HEK293 (cell line): ENCODE measurements at regions not wholly inside any gene's neighbourhood (a gene's known extent, or its start where the extent isn't known, plus 50 kb on each side); places are given as distances from the start of the nearest gene placed in this dataset.

Experiments used
- CTCF ChIA-PET: fragments of 350-600 bp; formaldehyde crosslinking; extraction: SDS; loops from one replicate; lab custom pipeline; 2021; ENCODE audit warnings: antibody characterized with exemption; lab: Yijun Ruan, JAX
- POLR2A ChIA-PET: fragments of 300-600 bp; formaldehyde crosslinking; extraction: SDS; loops from one replicate; lab custom pipeline; 2020; ENCODE audit warnings: antibody characterized with exemption, inconsistent platforms; lab: Yijun Ruan, JAX
- H3K27ac ChIP-seq: fragments of 200-500 bp; sonication (Bioruptor generic); 2 replicates; pipeline ENCODE4 v1.5.1; 2014; ENCODE audit warnings: low read depth, low read length, control low read depth, inconsistent platforms; ENCODE audit errors: extremely low read depth
- H3K36me3 ChIP-seq, 2 experiments: fragments of 200-500 bp in 1 of 2; sonication (Bioruptor generic) in 1 of 2; 1 replicate in 1 of 2; 2 replicates in 1 of 2; pipeline ENCODE4 v1.5.1; 2014 to 2017; ENCODE audit warnings: inconsistent platforms in 2 of 2, low read length in 2 of 2; ENCODE audit not compliant: control insufficient read depth in 2 of 2, insufficient read depth in 1 of 2
- H3K4me1 ChIP-seq: fragments of 200-500 bp; sonication (Bioruptor generic); 2 replicates; pipeline ENCODE4 v1.5.1; 2014; ENCODE audit warnings: mild to moderate bottlenecking, low read length, inconsistent platforms; ENCODE audit not compliant: control insufficient read depth, insufficient read depth
- H3K4me3 ChIP-seq: 2 replicates; pipeline ENCODE4 v1.5.1; 2011; ENCODE audit warnings: low read depth, mild to moderate bottlenecking, control low read depth, low read length, moderate library complexity
- H3K9me3 ChIP-seq: fragments of 200-500 bp; sonication (Bioruptor generic); 2 replicates; pipeline ENCODE4 v1.5.1; 2014; ENCODE audit warnings: low read depth, low read length, inconsistent platforms; ENCODE audit not compliant: control insufficient read depth, insufficient read depth
- ATF2 ChIP-seq: fragments of 450-650 bp; formaldehyde crosslinking; IDR thresholded peaks from 2 replicates; pipeline ENCODE4 v1.5.1; 2016; ENCODE audit warnings: missing biosample characterization, missing genetic modification characterization, low read depth
- BCL6B ChIP-seq: fragments of 450-650 bp; formaldehyde crosslinking; IDR thresholded peaks from 2 replicates; pipeline ENCODE4 v1.5.1; 2017; ENCODE audit warnings: missing biosample characterization, missing genetic modification characterization
- HOXD13 ChIP-seq: sonication (generic); formaldehyde crosslinking; IDR thresholded peaks from 2 replicates; pipeline ENCODE4 v1.8.0; 2022; ENCODE audit warnings: missing genetic modification reagents, borderline replicate concordance
- PATZ1 ChIP-seq: fragments of 450-650 bp; formaldehyde crosslinking; IDR thresholded peaks from 2 replicates; pipeline ENCODE4 v1.5.1; 2016; ENCODE audit warnings: missing biosample characterization, missing genetic modification characterization
- PRDM2 ChIP-seq: fragments of 450-650 bp; formaldehyde crosslinking; IDR thresholded peaks from 2 replicates; pipeline ENCODE4 v1.5.1; 2016; ENCODE audit warnings: missing biosample characterization, missing genetic modification characterization, borderline replicate concordance
- SALL2 ChIP-seq: fragments of 450-650 bp; formaldehyde crosslinking; IDR thresholded peaks from 2 replicates; pipeline ENCODE4 v1.5.0; 2017; ENCODE audit warnings: missing biosample characterization, mild to moderate bottlenecking, missing genetic modification characterization, borderline replicate concordance
- ZBTB10 ChIP-seq: fragments of 450-650 bp; formaldehyde crosslinking; IDR thresholded peaks from 2 replicates; pipeline ENCODE4 v1.5.1; 2016; ENCODE audit warnings: missing biosample characterization, missing genetic modification characterization
- ZBTB49 ChIP-seq: fragments of 450-650 bp; formaldehyde crosslinking; IDR thresholded peaks from 2 replicates; pipeline ENCODE4 v1.5.1; 2016; ENCODE audit warnings: missing biosample characterization, missing genetic modification characterization, low read depth
- ZBTB6 ChIP-seq: fragments of 450-650 bp; formaldehyde crosslinking; IDR thresholded peaks from 2 replicates; pipeline ENCODE4 v1.5.1; 2017; ENCODE audit warnings: missing biosample characterization, missing genetic modification characterization
- ZBTB8A ChIP-seq: fragments of 450-650 bp; formaldehyde crosslinking; IDR thresholded peaks from 2 replicates; pipeline ENCODE4 v1.5.1; 2016; ENCODE audit warnings: missing biosample characterization, missing genetic modification characterization
- ZNF10 ChIP-seq: fragments of 450-650 bp; formaldehyde crosslinking; IDR thresholded peaks from 2 replicates; pipeline ENCODE4 v1.5.1; 2017; ENCODE audit warnings: missing biosample characterization, missing genetic modification characterization
- ZNF16 ChIP-seq: fragments of 450-650 bp; formaldehyde crosslinking; IDR thresholded peaks from 2 replicates; pipeline ENCODE4 v1.5.1; 2016; ENCODE audit warnings: low read depth, missing biosample characterization, missing genetic modification characterization
- ZNF426 ChIP-seq: fragments of 450-650 bp; formaldehyde crosslinking; IDR thresholded peaks from 2 replicates; pipeline ENCODE4 v1.5.1; 2017; ENCODE audit warnings: missing biosample characterization, missing genetic modification characterization, mild to moderate bottlenecking, inconsistent platforms, moderate library complexity
- ZNF600 ChIP-seq: fragments of 450-650 bp; formaldehyde crosslinking; IDR thresholded peaks from 2 replicates; pipeline ENCODE4 v1.5.1; 2016; ENCODE audit warnings: missing biosample characterization, missing genetic modification characterization
- ZNF621 ChIP-seq: fragments of 450-650 bp; formaldehyde crosslinking; IDR thresholded peaks from 2 replicates; pipeline ENCODE4 v1.5.1; 2017; ENCODE audit warnings: missing biosample characterization, missing genetic modification characterization
- ZNF670 ChIP-seq: fragments of 450-650 bp; formaldehyde crosslinking; IDR thresholded peaks from 2 replicates; pipeline ENCODE4 v1.5.1; 2016; ENCODE audit warnings: missing biosample characterization, missing genetic modification characterization, low read depth
- ZNF701 ChIP-seq: fragments of 450-650 bp; formaldehyde crosslinking; IDR thresholded peaks from 2 replicates; pipeline ENCODE4 v1.5.1; 2016; ENCODE audit warnings: missing biosample characterization, missing genetic modification characterization

GRCh38 chr3:154542837-154543236, 112.8 kb upstream of the GPR149 start:
- ChIA-PET CTCF (interaction anchor here (0.6 kb wide), 1 partner anchor 67 kb away, joined by 4 read pairs; no protein-coding TSS in a partner anchor), POLR2A (no interaction called here)
- no peaks in the 10 kb centered on the region for H3K36me3 ChIP-seq
- no peak for TF ChIP-seq ZNF16 (tag by site-specific recombination)
- TF ChIP-seq ZBTB6, result no peak
- no peak for TF ChIP-seq ZNF10 (tag by site-specific recombination)
- no peak for TF ChIP-seq PRDM2 (tag by site-specific recombination)
- TF ChIP-seq ZNF600, result no peak
- no peak for TF ChIP-seq SALL2
- no peak for TF ChIP-seq ZNF426 (tag by site-specific recombination)
- no peak for TF ChIP-seq ZNF621 (tag by site-specific recombination)
- no peak for TF ChIP-seq BCL6B (tag by site-specific recombination)
- TF ChIP-seq ATF2 (tag by site-specific recombination), result no peak
- no peak overlapping the region for H3K4me3 ChIP-seq
- H3K9me3 ChIP-seq, result no peaks in the 10 kb centered on the region
- H3K4me1 ChIP-seq, result no peaks in the 10 kb centered on the region
- no peak overlapping the region for H3K27ac ChIP-seq

GRCh38 chr3:154540950-154541604, 111.1 kb upstream of the GPR149 start:
- H3K27ac ChIP-seq, result no peak overlapping the region
- H3K4me1 ChIP-seq, result no peaks in the 10 kb centered on the region
- ChIA-PET CTCF (no interaction called here), POLR2A (no interaction called here)
- no peaks in the 10 kb centered on the region for H3K9me3 ChIP-seq
- H3K36me3 ChIP-seq, result no peaks in the 10 kb centered on the region
- no peak overlapping the region for H3K4me3 ChIP-seq
- no peak for TF ChIP-seq HOXD13 (CRISPR knock-in tag)
- TF ChIP-seq ZBTB49 (tag by site-specific recombination), result no peak
- no peak for TF ChIP-seq PATZ1 (tag by site-specific recombination)
- no peak for TF ChIP-seq ZBTB10 (tag by site-specific recombination)
- no peak for TF ChIP-seq ZNF701 (tag by site-specific recombination)
- no peak for TF ChIP-seq ZBTB8A (tag by site-specific recombination)
- TF ChIP-seq ZNF670 (tag by site-specific recombination), result no peak
